ENCODE measurements at regions not wholly inside any gene's neighbourhood (a gene's known extent, or its start where the extent isn't known, plus 50 kb on each side); places are given as distances from the start of the nearest gene placed in this dataset.

DNA sequence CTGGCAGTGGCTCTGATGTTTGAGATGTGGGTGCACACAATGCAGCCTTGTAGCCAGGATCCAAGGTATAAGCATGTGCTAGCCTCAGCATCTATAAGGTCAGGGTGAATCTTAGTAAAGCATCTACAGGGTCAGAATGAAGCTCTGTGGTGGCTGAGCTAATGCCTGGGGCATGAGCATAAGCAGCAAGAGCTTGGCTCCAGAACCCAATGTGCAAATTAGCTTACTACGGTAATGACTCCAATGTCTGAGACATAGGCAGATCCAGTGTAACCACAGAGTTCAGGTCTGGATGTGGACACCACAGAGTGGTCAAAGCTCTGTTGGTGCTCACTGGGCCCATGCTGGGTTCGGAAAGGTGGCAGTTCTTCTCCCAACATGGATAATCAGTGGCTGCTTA lies 304.5 kb upstream of the NECTIN3 start:
- no peak for DNase-seq
- Histone ChIP-seq H3K4me1 (no peaks in the 10 kb centered on the region), H3K27me3 (ENCODE audit: low read depth) (no peaks in the 10 kb centered on the region), H3K27ac (replicated peaks) (no peak overlapping the region), H3K36me3 (no peaks in the 10 kb centered on the region), H3K4me3 (no peak overlapping the region), H3K9me3 (replicated peaks) (peaks cover 19% of the 10 kb centered on the region)
- intact Hi-C loops (cut with micrococcal nuclease): no loop called here
- TF ChIP-seq, protein P1, sequence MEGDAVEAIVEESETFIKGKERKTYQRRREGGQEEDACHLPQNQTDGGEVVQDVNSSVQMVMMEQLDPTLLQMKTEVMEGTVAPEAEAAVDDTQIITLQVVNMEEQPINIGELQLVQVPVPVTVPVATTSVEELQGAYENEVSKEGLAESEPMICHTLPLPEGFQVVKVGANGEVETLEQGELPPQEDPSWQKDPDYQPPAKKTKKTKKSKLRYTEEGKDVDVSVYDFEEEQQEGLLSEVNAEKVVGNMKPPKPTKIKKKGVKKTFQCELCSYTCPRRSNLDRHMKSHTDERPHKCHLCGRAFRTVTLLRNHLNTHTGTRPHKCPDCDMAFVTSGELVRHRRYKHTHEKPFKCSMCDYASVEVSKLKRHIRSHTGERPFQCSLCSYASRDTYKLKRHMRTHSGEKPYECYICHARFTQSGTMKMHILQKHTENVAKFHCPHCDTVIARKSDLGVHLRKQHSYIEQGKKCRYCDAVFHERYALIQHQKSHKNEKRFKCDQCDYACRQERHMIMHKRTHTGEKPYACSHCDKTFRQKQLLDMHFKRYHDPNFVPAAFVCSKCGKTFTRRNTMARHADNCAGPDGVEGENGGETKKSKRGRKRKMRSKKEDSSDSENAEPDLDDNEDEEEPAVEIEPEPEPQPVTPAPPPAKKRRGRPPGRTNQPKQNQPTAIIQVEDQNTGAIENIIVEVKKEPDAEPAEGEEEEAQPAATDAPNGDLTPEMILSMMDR (IDR thresholded peaks at IDR 0.05; ENCODE audit: borderline replicate concordance): no peak

DNA sequence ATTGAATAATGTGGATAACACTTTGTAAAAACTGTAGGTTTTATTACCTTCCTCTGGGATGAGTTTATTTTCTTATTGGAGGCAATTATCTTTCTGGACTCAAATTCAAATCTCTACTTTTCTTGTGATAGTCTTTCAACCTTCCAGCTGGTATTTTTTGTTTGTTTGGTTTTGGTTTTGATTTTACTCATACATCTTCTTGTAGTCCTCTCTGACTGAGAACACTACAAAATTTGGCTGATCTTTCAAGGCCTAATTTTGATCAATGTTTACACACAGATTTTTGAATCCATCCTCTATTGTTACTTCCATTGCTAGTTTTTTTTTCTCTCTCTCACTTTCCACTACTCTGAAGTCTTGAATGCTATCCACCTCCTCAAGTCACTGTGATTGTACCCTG lies 303.8 kb upstream of the NECTIN3 start:
- DNase-seq: no peak
- Histone ChIP-seq H3K27me3 (ENCODE audit: low read depth) (no peaks in the 10 kb centered on the region), H3K27ac (replicated peaks) (no peak overlapping the region), H3K4me1 (no peaks in the 10 kb centered on the region), H3K4me3 (no peak overlapping the region), H3K36me3 (no peaks in the 10 kb centered on the region), H3K9me3 (replicated peaks) (peaks cover 19% of the 10 kb centered on the region)
- intact Hi-C loops (cut with micrococcal nuclease): no loop called here
- TF ChIP-seq, protein P1 (IDR thresholded peaks at IDR 0.05; ENCODE audit: borderline replicate concordance): no peak

GRCh38 chr3:110773413-110773954 lies 298.1 kb upstream of the NECTIN3 start:
- H3K27ac ChIP-seq (replicated peaks): no peak overlapping the region
- intact Hi-C loops (cut with micrococcal nuclease): no loop called here
- no peak for DNase-seq
- TF ChIP-seq, protein P1 (IDR thresholded peaks at IDR 0.05; ENCODE audit: borderline replicate concordance): no peak
- no peaks in the 10 kb centered on the region for H3K9me3 ChIP-seq (replicated peaks)
- H3K4me1 ChIP-seq: no peaks in the 10 kb centered on the region
- H3K36me3 ChIP-seq: no peaks in the 10 kb centered on the region
- H3K27me3 ChIP-seq (ENCODE audit: low read depth): no peaks in the 10 kb centered on the region
- no peak overlapping the region for H3K4me3 ChIP-seq

- Histone ChIP-seq H3K36me3 (no peaks in the 10 kb centered on the region), H3K27me3 (ENCODE audit: low read depth) (no peaks in the 10 kb centered on the region), H3K27ac (replicated peaks) (no peak overlapping the region), H3K9me3 (replicated peaks) (no peaks in the 10 kb centered on the region), H3K4me3 (no peak overlapping the region), H3K4me1 (no peaks in the 10 kb centered on the region)
- TF ChIP-seq, protein P1 (IDR thresholded peaks at IDR 0.05; ENCODE audit: borderline replicate concordance): no peak
- DNase-seq: no peak
- intact Hi-C loops (cut with micrococcal nuclease): no loop called here
Measured at GRCh38 chr3:110774496-110775265, 296.9 kb upstream of the NECTIN3 start.

GRCh38 chr3:110779581-110779980 lies 292.0 kb upstream of the NECTIN3 start:
- Histone ChIP-seq H3K36me3 (no peaks in the 10 kb centered on the region), H3K4me3 (no peak overlapping the region), H3K27me3 (ENCODE audit: low read depth) (no peaks in the 10 kb centered on the region), H3K9me3 (replicated peaks) (no peaks in the 10 kb centered on the region), H3K27ac (replicated peaks) (no peak overlapping the region), H3K4me1 (no peaks in the 10 kb centered on the region)
- intact Hi-C loops (cut with micrococcal nuclease): no loop called here
- no peak for DNase-seq
- TF ChIP-seq, protein P1 (IDR thresholded peaks at IDR 0.05; ENCODE audit: borderline replicate concordance): no peak
